AG10803 (cell line): ENCODE measurements at regions not wholly inside any gene's neighbourhood (a gene's known extent, or its start where the extent isn't known, plus 50 kb on each side); places are given as distances from the start of the nearest gene placed in this dataset.
A peak's percentile ranks its signal among the peaks of the same experiment; 100 is the strongest.
"Not testable (repeated sequence)": the region's sequence is repeated elsewhere in the genome, so short reads cannot be mapped to it uniquely, and the experiment has no call there.

Experiments used
- DNase-seq: peaks from one replicate; pipeline ENCODE4 v3.0.0; 2010; ENCODE audit warnings: low read depth
- H3K4me3 ChIP-seq: 2 replicates; pipeline ENCODE4 v1.5.1; 2011; ENCODE audit warnings: mild to moderate bottlenecking, low read length, control low read depth
- TF ChIP-seq, protein P1 (sequence below): conservative IDR thresholded peaks from 2 replicates; pipeline ENCODE4 v1.5.1; 2011; ENCODE audit warnings: mild to moderate bottlenecking, low read length, control low read depth, inconsistent platforms

DNA sequence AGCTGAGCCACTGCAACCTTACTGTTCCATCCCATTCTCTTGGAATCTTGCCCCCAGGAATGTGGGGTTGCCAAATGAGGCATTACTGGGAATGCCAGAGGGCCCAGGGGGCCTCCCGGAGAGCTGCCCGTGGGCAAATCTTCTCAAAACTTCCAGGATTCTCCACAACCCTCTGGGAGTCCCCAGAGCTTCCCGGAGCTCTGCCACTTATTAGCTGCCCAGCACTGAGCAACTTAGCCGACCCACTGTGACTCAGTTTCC is 306.0 kb downstream of the FOXL1 start:
- H3K4me3 ChIP-seq, result no peak overlapping the region
- TF ChIP-seq, protein P1, sequence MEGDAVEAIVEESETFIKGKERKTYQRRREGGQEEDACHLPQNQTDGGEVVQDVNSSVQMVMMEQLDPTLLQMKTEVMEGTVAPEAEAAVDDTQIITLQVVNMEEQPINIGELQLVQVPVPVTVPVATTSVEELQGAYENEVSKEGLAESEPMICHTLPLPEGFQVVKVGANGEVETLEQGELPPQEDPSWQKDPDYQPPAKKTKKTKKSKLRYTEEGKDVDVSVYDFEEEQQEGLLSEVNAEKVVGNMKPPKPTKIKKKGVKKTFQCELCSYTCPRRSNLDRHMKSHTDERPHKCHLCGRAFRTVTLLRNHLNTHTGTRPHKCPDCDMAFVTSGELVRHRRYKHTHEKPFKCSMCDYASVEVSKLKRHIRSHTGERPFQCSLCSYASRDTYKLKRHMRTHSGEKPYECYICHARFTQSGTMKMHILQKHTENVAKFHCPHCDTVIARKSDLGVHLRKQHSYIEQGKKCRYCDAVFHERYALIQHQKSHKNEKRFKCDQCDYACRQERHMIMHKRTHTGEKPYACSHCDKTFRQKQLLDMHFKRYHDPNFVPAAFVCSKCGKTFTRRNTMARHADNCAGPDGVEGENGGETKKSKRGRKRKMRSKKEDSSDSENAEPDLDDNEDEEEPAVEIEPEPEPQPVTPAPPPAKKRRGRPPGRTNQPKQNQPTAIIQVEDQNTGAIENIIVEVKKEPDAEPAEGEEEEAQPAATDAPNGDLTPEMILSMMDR, result no peak
- DNase-seq, result peak; percentile 10

DNA sequence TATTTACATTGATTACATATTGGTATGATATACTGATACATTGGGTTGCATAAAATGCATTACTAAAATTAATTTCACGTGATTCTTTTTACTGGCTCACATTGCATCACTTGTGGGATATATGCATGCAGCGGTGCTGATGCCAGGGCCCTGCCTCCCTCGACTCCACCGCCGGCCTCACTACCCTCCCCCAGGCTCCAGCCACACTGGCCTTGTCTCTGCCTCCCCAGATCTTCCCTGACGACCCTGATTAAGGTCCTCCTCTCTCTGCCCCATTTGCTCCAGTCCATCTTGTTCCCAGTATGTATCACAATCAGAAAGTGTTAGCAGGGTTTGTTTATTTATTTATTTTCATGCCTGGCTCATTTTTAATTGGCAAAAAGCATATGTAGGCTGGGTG is 306.8 kb downstream of the FOXL1 start:
- TF ChIP-seq, protein P1, result no peak
- no peak for DNase-seq
- H3K4me3 ChIP-seq, result no peak overlapping the region

DNA sequence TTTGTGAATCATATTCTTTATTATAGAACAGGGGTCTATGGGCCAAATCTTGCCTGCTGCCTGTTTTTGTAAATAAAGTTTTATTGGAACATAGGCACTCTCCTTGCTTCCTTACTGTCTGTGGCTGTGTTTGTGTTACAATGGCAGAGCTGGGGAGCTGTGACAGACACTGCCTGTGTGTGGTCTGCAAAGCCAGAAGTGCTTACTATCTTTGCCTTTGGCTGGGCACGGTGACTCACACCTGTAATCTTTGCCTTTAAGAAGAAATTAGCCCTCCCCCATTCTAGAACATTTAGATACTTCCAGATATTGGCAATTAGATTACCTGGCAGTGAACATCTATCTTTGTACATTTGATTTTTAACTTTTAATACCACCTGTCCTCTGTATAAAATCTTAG is 308.3 kb downstream of the FOXL1 start:
- H3K4me3 ChIP-seq, result no peak overlapping the region
- no peak for DNase-seq
- TF ChIP-seq, protein P1, result no peak

DNA sequence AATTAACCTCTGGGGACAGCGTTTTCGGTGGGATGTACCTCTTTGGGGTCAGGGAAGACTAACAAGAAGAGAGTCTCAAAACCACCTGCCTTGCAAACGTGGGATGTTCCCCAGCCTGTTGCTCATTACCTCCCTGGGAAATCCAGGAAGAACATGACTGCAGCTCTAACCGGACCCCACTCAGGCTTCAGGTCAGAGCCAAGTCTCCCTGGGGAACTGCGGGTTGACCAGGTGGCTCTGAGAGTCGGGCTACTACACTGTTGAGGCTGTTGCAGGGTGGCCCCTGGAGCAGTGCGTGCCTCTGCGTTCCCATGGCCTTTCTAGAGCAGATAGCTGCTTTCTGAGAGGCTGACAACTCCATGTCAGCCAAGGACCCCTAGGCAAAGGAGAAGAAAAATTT is 309.1 kb downstream of the FOXL1 start:
- no peak for DNase-seq
- H3K4me3 ChIP-seq, result no peak overlapping the region
- TF ChIP-seq, protein P1, result no peak

DNA sequence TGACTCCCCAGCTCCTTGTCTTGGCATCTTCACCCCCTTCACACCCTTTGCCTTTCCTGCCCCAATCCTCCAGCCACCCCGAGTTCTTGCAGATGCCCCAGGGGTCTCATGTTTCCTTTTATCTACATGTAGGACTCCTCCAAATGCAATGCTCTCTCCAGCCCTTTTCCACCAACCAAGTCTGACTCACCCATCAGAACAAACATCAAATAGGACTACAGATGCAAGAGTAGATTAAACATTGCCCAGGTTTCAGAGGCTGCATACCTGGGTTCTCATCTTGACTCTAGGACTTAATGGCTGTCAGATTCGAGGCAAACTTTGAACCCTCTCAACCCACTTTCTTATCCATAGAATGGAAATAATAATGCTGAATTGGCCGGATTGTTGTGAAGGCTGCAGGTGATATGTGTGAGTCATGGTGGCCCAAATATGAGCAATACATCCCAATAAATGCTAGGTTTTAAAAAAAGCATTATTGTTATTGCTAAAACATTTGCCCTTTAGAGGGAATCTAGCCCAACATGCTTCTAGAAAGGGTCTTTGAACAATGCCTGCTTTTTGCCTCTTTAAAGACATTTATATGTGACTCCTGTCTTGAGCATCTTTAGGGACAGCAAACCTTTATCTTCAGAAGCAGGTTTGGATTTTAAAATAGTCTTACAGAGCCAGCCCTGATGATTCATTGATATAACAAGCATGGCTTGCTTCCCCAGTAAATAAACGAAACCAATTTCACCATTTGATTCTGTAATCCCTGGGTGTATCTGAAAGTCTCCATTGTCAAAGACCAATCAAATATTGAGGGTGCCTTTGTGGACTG is 310.1 kb downstream of the FOXL1 start:
- TF ChIP-seq, protein P1, result no peak
- no peak overlapping the region for H3K4me3 ChIP-seq
- DNase-seq, result no peak

DNA sequence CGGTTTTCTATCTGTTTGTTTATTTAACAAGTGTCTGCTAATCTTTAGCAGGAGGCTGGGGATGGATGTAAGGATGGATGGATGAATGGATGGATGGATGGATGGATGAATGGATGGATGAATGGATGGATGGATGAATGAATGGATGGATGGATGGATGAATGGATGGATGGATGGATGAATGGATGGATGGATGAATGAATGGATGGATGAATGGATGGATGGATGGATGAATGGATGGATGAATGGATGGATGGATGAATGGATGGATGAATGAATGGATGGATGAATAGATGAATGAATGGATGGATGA is 310.7 kb downstream of the FOXL1 start:
- DNase-seq, H3K4me3 ChIP-seq: not testable (repeated sequence)

DNA sequence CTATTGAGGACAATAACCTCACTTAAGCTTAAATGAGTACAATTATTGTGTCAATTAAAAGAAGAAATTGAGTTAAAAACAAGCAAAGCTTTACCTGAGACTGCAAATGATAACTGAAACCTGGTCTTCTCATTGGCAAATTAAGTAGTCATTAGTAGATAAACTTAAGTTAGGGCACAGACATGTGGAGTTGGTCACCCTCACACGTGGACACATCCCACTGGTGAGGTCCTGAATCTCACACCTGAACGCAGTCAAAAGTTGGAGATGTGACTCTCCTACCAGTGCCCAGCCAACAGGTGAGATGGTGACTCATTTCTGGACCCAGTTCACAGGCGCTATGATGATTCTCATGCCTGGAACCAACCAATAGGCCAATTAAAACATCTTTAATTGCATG is 311.6 kb downstream of the FOXL1 start:
- no peak overlapping the region for H3K4me3 ChIP-seq
- TF ChIP-seq, protein P1, result no peak
- DNase-seq, result no peak

DNA sequence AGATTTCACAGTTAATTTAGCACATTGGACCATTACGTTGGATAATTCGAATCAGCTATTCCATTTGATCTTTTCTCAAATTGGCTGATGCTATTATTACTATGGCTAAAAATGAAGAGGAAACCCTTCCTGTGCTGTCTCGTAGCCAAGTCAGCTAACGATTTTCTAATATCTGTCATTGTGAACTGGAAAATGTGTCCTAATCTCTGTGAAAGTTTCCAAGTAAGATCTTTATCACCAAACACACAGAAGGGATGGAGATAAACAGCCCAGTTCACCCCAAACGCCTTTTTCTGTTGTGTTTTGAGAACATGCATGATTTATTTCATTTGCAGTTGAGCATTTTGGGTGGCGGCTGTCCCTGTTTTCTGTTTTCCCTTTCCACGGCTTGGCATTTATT is 312.8 kb downstream of the FOXL1 start:
- TF ChIP-seq, protein P1, result no peak
- H3K4me3 ChIP-seq, result no peak overlapping the region
- no peak for DNase-seq
